Lung (tissue), 12 donors: ENCODE measurements at regions not wholly inside any gene's neighbourhood (a gene's known extent, or its start where the extent isn't known, plus 50 kb on each side); places are given as distances from the start of the nearest gene placed in this dataset. TPM values are rescaled to one million over a fixed set of nuclear protein-coding genes. Genes with fewer than 3 reads are reported as not detected.

Source experiments
- ATAC-seq: fragments of 200-7000 bp; cut with Tn5 transposase; one replicate; pipeline ENCODE4 v1.9.1; 2020; ENCODE audit warnings: moderate number of reproducible peaks; ENCODE audit not compliant: insufficient read depth, low FRiP score
- DNase-seq, 3 donors: peaks; one replicate each; pipeline ENCODE4 v3.0.0-alpha.2; 2013 to 2017
- H3K27ac ChIP-seq, 2 donors: one replicate each; pipeline ENCODE4 v1.5.1; 2013; ENCODE audit warnings: mild to moderate bottlenecking in 2 of 2, moderate library complexity in 2 of 2, control low read depth in 1 of 2, inconsistent platforms in 1 of 2, low read depth in 1 of 2, low read length in 1 of 2
- H3K27me3 ChIP-seq, 3 donors: one replicate each; pipeline ENCODE4 v1.5.1; 2013; ENCODE audit warnings: low read length in 2 of 3; ENCODE audit not compliant: control insufficient read depth in 3 of 3, insufficient read depth in 3 of 3
- H3K36me3 ChIP-seq, 4 donors: one replicate each; pipeline ENCODE4 v1.5.1; 2013; ENCODE audit warnings: low read length in 4 of 4, mild to moderate bottlenecking in 1 of 4, moderate library complexity in 1 of 4; ENCODE audit not compliant: control insufficient read depth in 4 of 4, insufficient read depth in 4 of 4
- H3K4me1 ChIP-seq, 5 donors: one replicate each; pipeline ENCODE4 v1.5.1; 2013; ENCODE audit warnings: low read length in 5 of 5, mild to moderate bottlenecking in 2 of 5, moderate library complexity in 1 of 5; ENCODE audit not compliant: control insufficient read depth in 5 of 5, insufficient read depth in 5 of 5
- H3K4me3 ChIP-seq: one replicate; pipeline ENCODE4 v1.5.1; 2013; ENCODE audit warnings: mild to moderate bottlenecking, control low read depth, moderate library complexity
- H3K9ac ChIP-seq, 2 donors: one replicate each; pipeline ENCODE4 v1.5.1; 2013; ENCODE audit warnings: low read length in 2 of 2, control low read depth in 1 of 2; ENCODE audit not compliant: insufficient read depth in 1 of 2
- H3K9me3 ChIP-seq, 4 donors: one replicate each; pipeline ENCODE4 v1.5.1; 2013; ENCODE audit warnings: low read length in 3 of 4, mild to moderate bottlenecking in 1 of 4, moderate library complexity in 1 of 4; ENCODE audit not compliant: control insufficient read depth in 4 of 4, insufficient read depth in 3 of 4
- CTCF ChIP-seq: IDR thresholded peaks from 2 replicates; pipeline ENCODE4 v1.5.1; 2012; ENCODE audit warnings: mild to moderate bottlenecking; ENCODE audit errors: control extremely low read depth, extremely low read depth
- WGBS, 2 donors: extraction: QIAGEN DNeasy Blood & Tissue Kit; methylation state at CpG; one replicate each; pipeline ENCODE4 v1.1.7; 2013; 5-methylcytosine and 5-hydroxymethylcytosine counted together
- small RNA-seq: library from RNA; depleted of rRNA; stranded (forward); fragments of <200 nt; gene quantifications from one replicate; pipeline ENCODE3, GENCODE V24; 2014; ENCODE audit warnings: low replicate concordance
- donor health status: control.
- donor health status: control.
- donor health status: Bipolar disorder and iron deficiency.
- donor health status: healthy.
- donor health status: DM: yes; HTN: yes; CAD: no.

GRCh38 chr10:29687421-29688164, 52.8 kb upstream of the SVIL start:
- no peaks in the 10 kb centered on the region for H3K27me3 ChIP-seq
- H3K36me3 ChIP-seq = peaks cover 0 to 4% (median 1%) of the 10 kb centered on the region in 4 donors
- H3K4me3 ChIP-seq = no peak overlapping the region
- DNase-seq (peak in 2 of 3 donors; percentile 68 to 72), ATAC-seq (no peak)
- H3K9ac ChIP-seq = no peak overlapping the region
- peaks cover 4 to 20% (median 9%) of the 10 kb centered on the region in 5 donors for H3K4me1 ChIP-seq
- 34 to 66% methylated on average over 10 of the region's 10 CpGs for WGBS, 2 donors
- H3K9me3 ChIP-seq = no peaks in the 10 kb centered on the region
- TF ChIP-seq CTCF = no peak
- H3K27ac ChIP-seq = peak overlapping the region in 1 of 2 donors; percentile 44

- TF ChIP-seq CTCF = no peak
- H3K27ac ChIP-seq = no peak overlapping the region
- no peak overlapping the region for H3K4me3 ChIP-seq
- peaks cover 3 to 14% (median 8%) of the 10 kb centered on the region in 5 donors for H3K4me1 ChIP-seq
- ATAC-seq (no peak), DNase-seq (no peak)
- H3K9ac ChIP-seq = no peak overlapping the region
- no peaks in the 10 kb centered on the region for H3K27me3 ChIP-seq
- WGBS, 2 donors = 91 to 96% methylated on average over 4 of the region's 4 CpGs
- peaks cover 0 to 6% (median 1%) of the 10 kb centered on the region in 4 donors for H3K36me3 ChIP-seq
- no peaks in the 10 kb centered on the region for H3K9me3 ChIP-seq
These were observed 50.7 kb upstream of the SVIL start for GRCh38 chr10:29685506-29685905.

Small RNA genes in the stretch of these regions (small RNA-seq; reads per million reads assigned to genes)
- gene CKS1BP2 (not detected), gene RNU6-908P (not detected)
